IMR-90 (cell line): ENCODE measurements at regions not wholly inside any gene's neighbourhood (a gene's known extent, or its start where the extent isn't known, plus 50 kb on each side); places are given as distances from the start of the nearest gene placed in this dataset.

Source experiments
- ATAC-seq: fragments of 200-7000 bp; cut with Tn5 transposase; 2 replicates; pipeline ENCODE4 v1.9.1; 2020; ENCODE audit warnings: low read depth, mild to moderate bottlenecking, moderate library complexity
- BruUV-seq: library from RNA; stranded (reverse); fragments of 400-500 nt; replicated peaks from 2 replicates; lab custom pipeline; 2021; lab: Mats Ljungman, UMichigan
- CTCF ChIA-PET: fragments of 300-600 bp; formaldehyde crosslinking; extraction: SDS; loops from one replicate; lab custom pipeline; 2021; ENCODE audit warnings: antibody characterized with exemption; lab: Yijun Ruan, JAX
- POLR2A ChIA-PET: fragments of 300-600 bp; sonication (Branson Sonifier 250); formaldehyde crosslinking; loops from one replicate; lab custom pipeline; 2022; ENCODE audit warnings: antibody characterized with exemption; ENCODE audit not compliant: unreplicated experiment; lab: Charles Lee
- DNase-seq: peaks from one replicate; pipeline ENCODE4 v3.0.0; 2013
- H2AFZ ChIP-seq: replicated peaks from 2 replicates; pipeline ENCODE3; 2013; ENCODE audit warnings: low read length, mild to moderate bottlenecking; ENCODE audit not compliant: poor library complexity
- H2AK5ac ChIP-seq: 2 replicates; pipeline ENCODE4 v1.6.1; 2013; ENCODE audit warnings: low read depth, low read length, inconsistent platforms
- H2AK9ac ChIP-seq: replicated peaks from 2 replicates; pipeline ENCODE3; 2013; ENCODE audit warnings: mild to moderate bottlenecking, low read depth, low read length, moderate library complexity; ENCODE audit not compliant: poor library complexity
- H2BK120ac ChIP-seq: 2 replicates; pipeline ENCODE4 v1.6.1; 2013; ENCODE audit warnings: low read depth, low read length, inconsistent platforms
- H2BK15ac ChIP-seq: 3 replicates; pipeline ENCODE4 v1.6.1; 2013; ENCODE audit warnings: low read depth, low read length, inconsistent platforms
- H2BK20ac ChIP-seq: 2 replicates; pipeline ENCODE4 v1.6.1; 2013; ENCODE audit warnings: low read depth, mild to moderate bottlenecking, inconsistent platforms, low read length, moderate library complexity
- H2BK5ac ChIP-seq: 2 replicates; pipeline ENCODE4 v1.6.1; 2013; ENCODE audit warnings: mild to moderate bottlenecking, low read depth, low read length, inconsistent platforms; ENCODE audit not compliant: poor library complexity, severe bottlenecking
- H3K14ac ChIP-seq: replicated peaks from 2 replicates; pipeline ENCODE4 v1.6.1; 2013; ENCODE audit warnings: low read depth, low read length, inconsistent platforms
- H3K18ac ChIP-seq: 2 replicates; pipeline ENCODE4 v1.6.1; 2013; ENCODE audit warnings: low read depth, low read length, control low read depth
- H3K23ac ChIP-seq: 2 replicates; pipeline ENCODE4 v1.6.1; 2013; ENCODE audit warnings: low read depth, low read length, inconsistent platforms
- H3K27ac ChIP-seq: 2 replicates; pipeline ENCODE4 v1.5.1; 2013; ENCODE audit warnings: mild to moderate bottlenecking, control low read depth, low read length; ENCODE audit not compliant: insufficient read depth
- H3K27me3 ChIP-seq: 2 replicates; pipeline ENCODE4 v1.6.1; 2013; ENCODE audit warnings: low read length; ENCODE audit not compliant: control insufficient read depth, insufficient read depth
- H3K36me3 ChIP-seq: 2 replicates; pipeline ENCODE4 v1.6.1; 2013; ENCODE audit warnings: low read length, mixed read lengths; ENCODE audit not compliant: control insufficient read depth, insufficient read depth
- H3K4ac ChIP-seq: 2 replicates; pipeline ENCODE4 v1.6.1; 2013; ENCODE audit warnings: low read depth, low read length, inconsistent platforms
- H3K4me1 ChIP-seq: 2 replicates; pipeline ENCODE4 v1.6.1; 2013; ENCODE audit warnings: low read length, mixed read lengths; ENCODE audit not compliant: control insufficient read depth, insufficient read depth
- H3K4me2 ChIP-seq: 2 replicates; pipeline ENCODE4 v1.6.1; 2013; ENCODE audit warnings: low read depth, mild to moderate bottlenecking, control low read depth, low read length, moderate library complexity
- H3K4me3 ChIP-seq: 2 replicates; pipeline ENCODE4 v1.5.1; 2013; ENCODE audit warnings: low read depth, mild to moderate bottlenecking, control low read depth, low read length, moderate library complexity; ENCODE audit not compliant: insufficient read depth
- H3K56ac ChIP-seq: 2 replicates; pipeline ENCODE4 v1.6.1; 2013; ENCODE audit warnings: low read length, inconsistent platforms; ENCODE audit not compliant: insufficient read depth; ENCODE audit errors: extremely low read depth
- H3K79me1 ChIP-seq, 2 experiments: 2 replicates each; pipeline ENCODE4 v1.6.1; 2013; ENCODE audit warnings: low read length in 2 of 2, inconsistent platforms in 1 of 2, low read depth in 1 of 2
- H3K9ac ChIP-seq: 2 replicates; pipeline ENCODE4 v1.6.1; 2013; ENCODE audit warnings: low read depth, low read length, control low read depth
- H3K9me1 ChIP-seq: 2 replicates; pipeline ENCODE4 v1.6.1; 2013; ENCODE audit warnings: low read length, inconsistent platforms; ENCODE audit not compliant: insufficient read depth
- H3K9me3 ChIP-seq: 2 replicates; pipeline ENCODE4 v1.6.1; 2013; ENCODE audit warnings: low read length; ENCODE audit not compliant: control insufficient read depth, insufficient read depth
- H4K20me1 ChIP-seq: 2 replicates; pipeline ENCODE4 v1.6.1; 2013; ENCODE audit warnings: low read length, inconsistent platforms; ENCODE audit not compliant: insufficient read depth
- H4K5ac ChIP-seq: 2 replicates; pipeline ENCODE4 v1.6.1; 2013; ENCODE audit warnings: mild to moderate bottlenecking, low read depth, low read length, control low read depth
- H4K8ac ChIP-seq, 2 experiments: 2 replicates each; pipeline ENCODE4 v1.6.1; 2013; ENCODE audit warnings: low read depth in 2 of 2, low read length in 2 of 2, control low read depth in 1 of 2, inconsistent platforms in 1 of 2
- H4K91ac ChIP-seq: 2 replicates; pipeline ENCODE4 v1.6.1; 2013; ENCODE audit warnings: low read depth, low read length, inconsistent platforms; ENCODE audit not compliant: insufficient read depth
- BHLHE40 ChIP-seq: fragments of 150-350 bp; IDR thresholded peaks from 2 replicates; pipeline ENCODE4 v1.6.1; 2016; ENCODE audit warnings: mild to moderate bottlenecking, low read depth, low read length
- CEBPB ChIP-seq: IDR thresholded peaks from 2 replicates; pipeline ENCODE4 v1.6.1; 2012; ENCODE audit warnings: low read depth, low read length, improper control_type of control experiment
- CHD1 ChIP-seq: IDR thresholded peaks from 2 replicates; pipeline ENCODE4 v1.6.1; 2012; ENCODE audit warnings: low read depth, low read length, improper control_type of control experiment
- CTCF ChIP-seq: conservative IDR thresholded peaks from 2 replicates; pipeline ENCODE4 v1.5.1; 2012; ENCODE audit warnings: mild to moderate bottlenecking, low read depth, low read length, improper control_type of control experiment
- ELK1 ChIP-seq: fragments of 150-350 bp; IDR thresholded peaks from 2 replicates; pipeline ENCODE4 v1.6.1; 2016; ENCODE audit warnings: low read depth, mild to moderate bottlenecking, low read length, moderate library complexity, borderline replicate concordance
- FOS ChIP-seq: fragments of 150-350 bp; IDR thresholded peaks from 2 replicates; pipeline ENCODE4 v1.6.1; 2016; ENCODE audit warnings: low read depth, low read length
- MAFK ChIP-seq: IDR thresholded peaks from 2 replicates; pipeline ENCODE4 v1.6.1; 2012; ENCODE audit warnings: low read depth, low read length, improper control_type of control experiment
- MAZ ChIP-seq: IDR thresholded peaks from 2 replicates; pipeline ENCODE4 v1.6.1; 2012; ENCODE audit warnings: low read depth, mild to moderate bottlenecking, low read length, improper control_type of control experiment, moderate library complexity, borderline replicate concordance
- MXI1 ChIP-seq: IDR thresholded peaks from 2 replicates; pipeline ENCODE4 v1.6.1; 2012; ENCODE audit warnings: low read depth, mild to moderate bottlenecking, low read length, moderate library complexity, borderline replicate concordance
- NFE2L2 ChIP-seq: fragments of 150-350 bp; IDR thresholded peaks from 2 replicates; pipeline ENCODE4 v1.6.1; 2016; ENCODE audit warnings: low read depth, mild to moderate bottlenecking, low read length
- POLR2A ChIP-seq: IDR thresholded peaks from 2 replicates; pipeline ENCODE4 v1.6.1; 2012; ENCODE audit warnings: mild to moderate bottlenecking, low read depth, low read length
- RAD21 ChIP-seq: IDR thresholded peaks from 2 replicates; pipeline ENCODE4 v1.6.1; 2012; ENCODE audit warnings: low read length, improper control_type of control experiment
- RCOR1 ChIP-seq: IDR thresholded peaks from 2 replicates; pipeline ENCODE4 v1.6.1; 2012; ENCODE audit warnings: mild to moderate bottlenecking, low read length, improper control_type of control experiment; ENCODE audit not compliant: insufficient replicate concordance
- RFX5 ChIP-seq: IDR thresholded peaks from 2 replicates; pipeline ENCODE4 v1.8.0; 2012; ENCODE audit warnings: low read depth, mild to moderate bottlenecking, low read length, moderate library complexity
- SMC3 ChIP-seq: fragments of 150-350 bp; IDR thresholded peaks from 2 replicates; pipeline ENCODE4 v1.6.1; 2016; ENCODE audit warnings: low read depth, mild to moderate bottlenecking, antibody characterized with exemption, low read length, moderate library complexity
- USF2 ChIP-seq: fragments of 150-350 bp; IDR thresholded peaks from 2 replicates; pipeline ENCODE4 v1.6.1; 2017; ENCODE audit warnings: mild to moderate bottlenecking, antibody characterized with exemption, low read length, low read depth
- WGBS, 2 experiments: methylation state at CpG; one replicate each; pipeline versions ENCODE4 v1.1.5 to v1.1.7; 2013; ENCODE audit warnings: missing lambda C conversion rate in 2 of 2; ENCODE audit not compliant: insufficient read length in 1 of 2; ENCODE audit errors: extremely low coverage in 2 of 2; 5-methylcytosine and 5-hydroxymethylcytosine counted together
- dilution Hi-C: fragments of 300-500 bp; cut with HindIII; formaldehyde crosslinking; loops from one replicate; pipeline ENCODE4 v1.14.3; 2018; ENCODE audit warnings: low sequenced_read_pairs; ENCODE audit not compliant: unreplicated experiment
- in situ Hi-C: fragments of 300-500 bp; cut with MboI; formaldehyde crosslinking; loops from 3 replicates; pipeline ENCODE4 v1.14.3; 2019; ENCODE audit warnings: low sequenced_read_pairs, inconsistent platforms, mixed read lengths
- intact Hi-C: fragments of 100-400 bp; cut with micrococcal nuclease; formaldehyde crosslinking; loops from 2 replicates; pipeline ENCODE4 v1.10.0; 2022

GRCh38 chr3:124444075-124444474, 286.2 kb upstream of the UMPS start:
- Histone ChIP-seq H3K4me1 (no peaks in the 10 kb centered on the region), H3K36me3 (peaks cover 6% of the 10 kb centered on the region; the same call in 1 of the 2 replicates), H3K4ac (no peak overlapping the region), H4K5ac (no peak overlapping the region), H3K4me2 (no peak overlapping the region), H2AK5ac (no peak overlapping the region), H3K18ac (no peak overlapping the region), H3K9me1 (no peaks in the 10 kb centered on the region), H3K56ac (no peak overlapping the region), H2AK9ac (no peak overlapping the region), H4K20me1 (no peaks in the 10 kb centered on the region), H3K4me3 (no peak overlapping the region), H4K8ac (no peak overlapping the region), H3K14ac (no peak overlapping the region), H3K79me1 (no peaks in the 10 kb centered on the region), H2BK20ac (no peak overlapping the region), H3K9me3 (no peaks in the 10 kb centered on the region), H3K23ac (no peak overlapping the region), H2AFZ (no peak overlapping the region), H2BK15ac (no peak overlapping the region), H3K27me3 (no peaks in the 10 kb centered on the region; the same call in 1 of the 2 replicates), H3K9ac (no peak overlapping the region), H2BK120ac (no peak overlapping the region), H2BK5ac (no peak overlapping the region), H3K27ac (no peak overlapping the region), H4K91ac (no peak overlapping the region)
- in situ Hi-C loops = no loop called here
- TF ChIP-seq CTCF = no peak
- TF ChIP-seq MAFK = no peak
- TF ChIP-seq USF2 = no peak
- TF ChIP-seq BHLHE40 = no peak
- TF ChIP-seq RAD21 = no peak
- no peak for TF ChIP-seq SMC3
- TF ChIP-seq NFE2L2 = no peak
- TF ChIP-seq MXI1 = no peak
- no peak for TF ChIP-seq RFX5
- no peak for TF ChIP-seq CHD1
- no peak for TF ChIP-seq FOS
- no peak for TF ChIP-seq ELK1
- no peak for TF ChIP-seq POLR2A
- TF ChIP-seq RCOR1 = no peak
- TF ChIP-seq MAZ = no peak
- no peak for TF ChIP-seq CEBPB
- POLR2A ChIA-PET = no interaction called here
- BruUV-seq = no TSS peak
- dilution Hi-C loops = no loop called here
- intact Hi-C loops = no loop called here
- DNase-seq (no peak), ATAC-seq (no peak)
- no CpG with 5 or more reads among the region's 2 CpGs for WGBS, 2 experiments
- CTCF ChIA-PET = no interaction called here
